HG03097 (cell line): ENCODE measurements at regions not wholly inside any gene's neighbourhood (a gene's known extent, or its start where the extent isn't known, plus 50 kb on each side); places are given as distances from the start of the nearest gene placed in this dataset.

Experiments used
- ATAC-seq: cut with Tn5 transposase; IDR thresholded peaks from one replicate; pipeline ENCODE4 v1.9.1; 2021; ENCODE audit not compliant: unreplicated experiment, low FRiP score

DNA sequence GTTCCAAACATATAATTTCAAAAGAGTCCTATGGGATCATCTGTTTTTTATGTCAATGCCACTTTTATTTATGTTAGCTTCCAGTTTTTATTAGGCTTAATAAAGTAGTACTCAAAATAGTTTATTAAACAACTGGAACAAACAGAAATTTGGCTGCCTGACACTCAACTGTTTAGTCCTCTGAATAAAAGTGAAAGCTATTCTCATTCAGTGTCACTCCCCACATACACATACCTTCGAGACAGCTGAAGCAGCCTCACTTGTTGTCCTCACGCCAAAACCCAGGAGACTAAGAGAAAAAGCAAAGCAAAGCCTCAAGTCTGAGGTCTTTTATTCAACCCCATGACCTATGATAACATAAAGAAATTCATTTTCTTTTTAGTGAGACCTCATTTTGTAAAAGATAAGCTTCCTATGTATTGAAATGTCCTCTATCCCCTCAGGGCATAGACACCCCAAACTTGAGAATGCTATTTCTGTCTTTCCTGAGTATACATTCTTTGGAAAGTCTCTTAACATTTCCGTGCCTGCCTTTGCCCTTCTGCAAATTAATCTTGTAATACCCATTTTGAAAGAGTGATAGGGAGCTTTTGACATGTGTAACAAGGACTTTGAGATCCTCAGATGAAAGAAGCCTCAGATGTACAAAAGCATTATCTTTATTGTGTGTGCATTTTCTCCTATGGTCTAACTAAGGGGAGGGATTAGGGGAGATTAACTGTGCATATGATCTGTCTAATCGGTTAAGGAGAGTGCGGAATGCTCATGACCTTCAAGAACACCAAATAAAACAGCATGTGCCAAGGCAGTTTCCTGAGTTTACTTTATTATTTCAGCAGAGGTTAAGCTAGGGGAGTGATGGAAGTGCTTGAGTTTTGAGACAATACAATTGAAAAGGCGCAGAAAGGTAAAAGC lies 1523.7 kb upstream of the PIK3C3 start:
- ATAC-seq = no peak

DNA sequence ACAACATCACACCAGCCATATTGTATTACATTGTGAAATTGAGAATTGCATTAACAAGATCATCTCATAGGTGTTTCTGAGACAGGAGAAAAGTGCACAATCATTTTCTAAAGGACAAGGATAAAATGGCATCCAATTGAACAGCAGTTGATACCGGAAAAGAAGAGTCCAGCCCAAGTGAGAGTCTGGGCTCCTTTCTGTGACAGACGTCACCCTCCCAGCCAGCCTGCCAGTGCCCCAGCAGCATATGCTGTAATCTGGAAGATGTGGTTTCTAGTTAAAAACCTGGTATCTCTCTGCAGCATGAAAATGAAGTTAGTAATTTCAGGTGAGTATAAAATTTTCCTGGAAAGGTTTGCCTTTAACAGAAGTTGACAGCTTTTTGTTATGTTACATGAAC lies 1531.7 kb upstream of the PIK3C3 start:
- no peak for ATAC-seq

DNA sequence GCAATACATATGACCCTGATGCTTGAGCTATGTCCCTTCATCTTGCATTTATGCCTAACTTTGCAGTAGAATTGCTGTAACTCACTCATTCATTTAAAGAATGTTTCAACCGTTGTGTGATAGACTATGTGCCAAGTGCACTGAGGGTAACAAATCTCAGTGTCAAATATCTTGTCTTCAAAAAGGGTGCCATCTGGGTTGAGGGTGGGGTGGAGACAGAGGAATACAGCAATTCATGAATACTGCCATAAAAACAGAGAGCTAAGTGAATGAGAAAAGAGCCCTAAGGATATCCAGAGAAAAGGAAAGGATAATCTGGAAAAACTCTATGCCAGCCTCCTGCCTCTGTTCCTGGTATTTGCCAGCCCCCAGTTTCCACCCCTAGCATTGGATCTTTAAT lies 1534.4 kb upstream of the PIK3C3 start:
- ATAC-seq = no peak

DNA sequence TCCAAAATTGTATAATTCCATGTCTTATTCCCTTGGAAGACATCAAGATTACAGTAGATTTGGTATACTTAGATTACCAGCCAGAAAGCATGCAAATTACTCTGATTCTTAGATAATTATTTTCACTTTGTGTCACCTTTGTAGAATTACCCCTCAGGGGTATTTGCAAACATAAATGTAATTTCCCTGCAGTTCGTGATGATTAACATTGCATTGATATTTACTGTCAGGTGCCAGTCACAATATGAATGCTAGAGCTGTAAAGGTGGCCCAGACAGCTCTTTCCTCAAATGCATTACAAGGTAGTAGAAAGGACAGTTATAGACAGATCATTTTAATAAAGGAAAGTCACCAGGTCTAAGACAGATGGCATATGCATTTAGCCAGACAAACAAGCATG lies 1537.5 kb upstream of the PIK3C3 start:
- no peak for ATAC-seq

DNA sequence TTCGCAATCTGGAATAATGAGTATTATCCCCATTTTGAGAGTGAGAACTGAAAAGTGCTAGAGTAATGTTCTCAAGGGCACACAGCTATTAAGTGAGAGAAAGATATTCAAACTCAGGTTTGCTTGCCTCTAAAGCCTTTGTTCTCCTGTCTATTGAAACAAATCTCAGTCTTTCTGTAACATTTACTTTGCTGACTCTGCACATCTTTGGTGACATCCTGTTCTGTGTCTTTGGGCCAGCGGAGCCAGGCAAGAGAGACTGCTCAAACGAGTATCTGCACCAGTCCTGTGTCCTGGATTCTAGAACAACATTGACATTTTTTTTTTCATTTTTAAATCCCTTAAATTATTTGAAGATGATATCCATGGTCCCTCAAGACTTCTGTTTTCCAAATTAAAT lies 1539.2 kb upstream of the PIK3C3 start:
- ATAC-seq = no peak

DNA sequence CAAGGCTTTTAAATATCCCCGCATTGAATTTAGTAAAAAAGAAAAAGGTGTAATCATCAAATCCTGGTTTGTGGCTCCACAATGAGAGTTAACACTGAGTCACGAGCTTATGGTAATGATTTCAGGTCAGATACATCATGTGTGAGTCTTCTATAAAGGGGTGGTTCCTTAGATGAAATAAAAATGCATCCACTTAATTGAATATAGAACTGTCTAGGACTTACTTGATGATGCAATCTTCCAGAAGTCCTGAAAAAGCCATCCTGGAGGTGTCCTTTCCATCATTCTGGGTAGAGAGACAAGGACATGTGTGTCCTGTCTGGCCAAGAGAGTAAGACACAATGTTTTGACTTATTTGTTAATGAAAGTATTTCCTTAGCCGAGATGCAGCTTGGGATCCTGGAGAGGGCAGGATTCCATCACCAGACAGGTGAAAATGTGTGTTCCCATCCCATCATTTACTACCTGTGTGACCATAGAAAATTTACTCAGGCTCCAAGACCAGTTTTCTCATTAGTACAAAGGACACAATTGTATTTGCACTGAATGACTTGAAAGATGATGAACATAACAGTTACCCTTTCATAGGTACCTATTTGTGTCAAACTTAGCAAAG lies 1539.8 kb upstream of the PIK3C3 start:
- no peak for ATAC-seq

DNA sequence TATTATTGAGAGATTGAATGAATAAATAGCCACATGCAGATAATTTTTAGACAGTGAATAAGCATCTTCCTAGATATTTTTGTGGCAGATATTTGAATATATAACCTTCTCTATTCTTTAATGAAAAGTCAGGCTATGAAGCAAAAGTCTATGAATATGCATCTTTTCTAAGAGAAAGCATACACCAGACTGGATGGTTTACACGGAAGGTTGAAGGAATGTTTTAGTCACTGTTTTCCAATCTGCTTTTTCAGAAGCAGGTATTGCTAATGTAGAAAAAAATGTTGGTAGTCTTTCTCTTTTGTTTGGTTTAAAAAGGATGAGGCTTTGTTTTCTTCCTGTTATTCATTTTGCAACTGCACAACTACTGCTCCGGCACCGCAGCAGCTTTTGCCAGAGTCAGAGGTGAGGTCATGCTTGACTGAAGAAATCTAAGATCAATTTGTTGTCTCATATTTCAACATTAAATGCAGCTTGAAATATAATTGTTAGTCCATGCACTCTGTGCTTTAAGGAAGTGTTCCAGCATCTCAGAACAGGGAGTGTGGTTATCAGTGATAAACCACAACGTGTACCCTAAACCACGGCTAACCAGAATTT lies 1540.8 kb upstream of the PIK3C3 start:
- ATAC-seq = no peak

DNA sequence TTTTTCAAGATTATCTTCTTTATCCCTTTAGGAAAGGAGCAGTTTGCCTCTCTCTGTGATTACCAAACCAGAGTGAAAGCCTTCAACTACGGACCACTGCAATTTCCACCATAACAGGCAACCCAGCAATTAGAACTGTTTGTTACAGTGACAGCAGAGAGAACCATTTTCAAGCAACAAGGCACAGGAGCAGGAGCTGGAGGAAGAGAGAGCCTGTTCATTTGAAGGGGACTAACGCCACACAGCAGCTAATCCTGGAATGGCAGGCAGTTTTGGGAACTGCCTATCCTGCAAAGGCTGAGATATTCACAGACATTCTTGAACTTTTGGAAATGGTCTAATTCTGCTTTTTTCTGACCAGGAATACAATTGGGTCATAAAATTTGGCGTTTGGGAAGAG lies 1541.9 kb upstream of the PIK3C3 start:
- ATAC-seq = no peak

DNA sequence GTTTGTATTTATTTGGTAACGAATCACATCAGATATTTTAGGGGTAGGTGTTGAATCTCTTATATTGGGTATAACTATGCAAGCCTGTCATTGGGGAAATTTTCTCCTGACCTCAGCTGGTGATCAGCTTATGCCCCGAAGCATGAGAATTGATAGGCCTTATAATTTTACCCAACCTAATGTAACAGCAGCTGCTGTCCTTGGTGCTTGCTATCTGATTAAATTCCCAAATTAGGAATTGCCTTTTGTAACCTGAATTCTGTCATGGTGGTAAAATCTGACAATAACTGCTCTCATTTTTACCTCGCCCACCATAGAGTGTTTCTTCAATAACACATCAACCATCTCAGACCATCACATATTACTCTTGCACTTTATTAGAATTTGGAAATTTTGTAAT lies 1542.6 kb upstream of the PIK3C3 start:
- no peak for ATAC-seq

DNA sequence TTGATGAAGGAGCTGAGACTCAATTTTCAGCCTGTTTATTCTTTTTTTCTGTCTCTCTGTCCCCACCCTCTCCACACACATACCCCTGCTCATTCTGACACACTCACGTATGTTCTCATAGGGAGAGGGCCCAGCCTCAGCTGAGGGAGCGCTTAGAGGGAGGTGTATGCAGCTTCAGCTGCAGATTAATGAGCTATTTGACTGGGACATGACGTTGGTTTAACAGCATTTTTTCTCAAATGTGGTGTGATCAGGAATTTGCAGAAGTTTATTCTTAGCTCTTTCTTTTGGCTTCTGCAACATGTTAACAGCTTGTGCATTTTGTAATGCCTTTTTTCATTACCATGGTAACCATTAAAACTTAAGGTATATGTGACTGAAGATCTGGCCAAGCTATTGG lies 1547.1 kb upstream of the PIK3C3 start:
- no peak for ATAC-seq

DNA sequence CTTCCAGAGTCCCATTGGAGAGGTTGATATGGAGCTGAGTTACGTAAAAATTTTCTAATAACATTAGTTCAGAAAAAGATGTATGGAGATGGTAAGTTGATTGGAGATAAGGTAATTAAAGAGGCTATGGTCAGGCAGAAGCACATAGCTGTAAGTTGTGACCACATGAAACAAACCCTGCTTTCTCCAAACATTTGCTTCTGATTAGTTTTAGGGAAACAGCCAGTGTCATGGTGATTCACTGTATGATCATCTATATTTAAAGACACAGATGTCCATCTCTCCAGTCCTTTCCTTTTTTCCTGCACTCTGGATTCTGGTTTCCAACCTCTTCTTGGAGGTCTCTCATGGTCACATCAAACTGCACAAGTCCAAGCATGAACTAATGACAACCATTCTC lies 1550.8 kb upstream of the PIK3C3 start:
- no peak for ATAC-seq

DNA sequence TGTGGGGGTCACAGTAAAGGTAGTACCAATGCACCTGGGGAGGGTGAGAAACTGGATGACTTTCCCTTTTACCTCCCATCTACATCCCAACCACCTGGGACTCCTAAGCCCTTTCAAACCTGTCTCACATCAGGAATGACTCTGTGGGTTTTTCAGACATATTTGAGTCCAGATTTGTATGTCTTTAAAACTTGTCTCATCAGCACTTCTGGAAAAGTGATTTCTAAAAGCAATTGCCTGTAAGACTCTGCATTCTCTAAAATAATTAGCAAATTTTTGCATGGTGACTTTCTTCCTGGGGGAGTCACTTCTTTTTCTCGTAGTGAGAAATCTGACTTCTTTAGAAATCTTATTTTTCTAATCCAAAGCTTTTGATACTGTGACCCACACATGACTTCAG lies 1553.0 kb upstream of the PIK3C3 start:
- no peak for ATAC-seq

DNA sequence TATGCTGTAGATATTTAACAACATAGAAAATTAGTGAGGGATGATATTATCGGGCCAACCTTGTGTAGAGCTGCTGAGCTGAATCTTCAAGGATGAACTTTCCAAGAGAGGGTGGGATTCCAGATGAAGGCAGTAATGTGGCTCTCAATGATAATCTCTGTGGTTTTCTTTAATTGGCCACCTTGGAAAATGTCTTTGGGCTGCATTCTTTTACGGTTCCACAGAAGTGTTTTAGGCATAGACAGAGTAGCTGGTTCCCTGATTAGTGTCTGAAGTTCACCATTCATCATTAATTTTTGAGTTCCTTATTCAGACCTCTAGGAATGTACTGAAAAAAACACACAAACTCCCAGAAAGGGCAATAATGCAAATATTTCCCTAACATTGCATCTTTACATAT lies 1566.9 kb upstream of the PIK3C3 start:
- ATAC-seq = no peak

DNA sequence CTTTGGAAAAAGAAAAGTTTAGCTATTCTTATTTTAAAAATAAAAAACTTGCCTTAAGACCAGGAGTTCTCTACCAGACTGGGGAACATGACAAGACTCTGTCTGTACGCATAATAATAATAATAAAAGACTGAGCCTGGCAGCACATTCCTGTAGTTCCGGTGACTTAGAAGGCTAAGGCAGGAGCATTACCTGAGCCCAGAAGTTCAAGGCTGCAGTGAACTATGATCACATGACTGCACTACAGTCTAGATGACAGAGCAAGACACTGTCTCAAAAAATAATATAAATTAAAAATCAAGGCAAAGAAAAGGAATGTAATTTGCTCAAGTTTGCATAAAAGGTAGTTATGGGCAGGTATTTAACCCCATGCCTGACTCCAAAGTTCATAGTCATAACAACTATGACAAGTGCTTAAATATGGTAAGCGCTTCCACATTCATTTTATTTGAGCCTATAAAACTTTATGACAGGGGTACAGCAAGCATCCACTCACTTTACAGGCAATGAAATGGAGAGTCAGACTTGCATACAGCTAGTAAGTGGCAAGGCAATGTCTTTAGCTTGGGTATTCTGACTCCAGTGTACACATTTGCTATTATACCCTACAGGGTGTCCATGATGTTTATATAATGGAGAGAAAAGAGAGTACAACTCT lies 1567.8 kb upstream of the PIK3C3 start:
- ATAC-seq = no peak

DNA sequence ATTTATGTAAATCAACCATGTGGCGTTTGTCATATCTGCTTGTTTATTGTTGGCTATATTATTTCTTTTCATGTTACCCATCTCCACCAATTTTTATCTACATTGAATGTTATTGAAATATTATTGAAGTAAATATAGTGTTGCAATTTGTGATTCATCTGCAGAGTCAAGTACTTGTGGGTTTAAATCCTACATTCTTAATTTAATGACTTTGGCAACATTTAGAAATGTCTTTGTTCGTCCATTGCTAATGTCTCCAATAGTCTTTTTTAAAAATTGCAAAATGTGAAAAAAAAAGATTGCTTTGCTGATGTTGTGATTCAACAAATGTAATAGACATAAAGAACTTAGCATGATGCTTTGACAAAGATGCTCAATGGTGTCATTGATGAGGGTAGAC lies 1572.8 kb upstream of the PIK3C3 start:
- ATAC-seq = no peak

DNA sequence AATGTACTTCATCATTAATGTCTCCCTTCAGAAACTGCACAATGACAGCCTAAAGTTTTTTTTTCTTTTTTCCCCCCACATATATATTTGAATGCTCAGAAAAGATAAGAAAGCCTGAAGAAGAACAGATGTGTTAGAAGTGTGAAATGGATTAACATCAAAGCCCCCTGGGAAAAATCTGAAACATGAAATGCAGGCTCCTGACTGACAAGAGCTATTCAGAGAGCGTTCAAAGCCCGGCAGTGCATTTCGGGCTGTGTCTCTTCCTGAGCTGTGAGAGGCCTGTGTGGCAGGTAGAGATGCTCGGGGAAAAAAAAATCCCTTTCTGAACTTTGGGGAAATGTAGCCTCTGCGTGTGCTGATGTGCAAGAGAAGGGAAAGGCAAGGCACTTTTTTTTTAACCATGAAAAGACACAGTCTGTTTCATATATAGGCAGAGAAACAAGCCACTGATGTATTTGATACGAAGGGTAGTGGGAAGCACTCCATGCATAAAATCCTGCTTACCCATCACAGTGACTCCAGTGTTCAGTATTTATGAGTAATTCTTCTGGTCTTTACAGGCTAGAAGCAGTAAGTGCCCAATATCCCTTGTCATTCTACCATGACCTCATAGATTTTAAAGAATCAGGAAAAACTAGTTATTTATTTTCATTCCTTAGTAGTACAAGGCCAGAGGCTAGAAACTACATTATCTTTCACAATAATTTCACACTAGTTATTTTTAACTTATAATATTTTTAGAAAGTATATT lies 1574.2 kb upstream of the PIK3C3 start:
- ATAC-seq = no peak

DNA sequence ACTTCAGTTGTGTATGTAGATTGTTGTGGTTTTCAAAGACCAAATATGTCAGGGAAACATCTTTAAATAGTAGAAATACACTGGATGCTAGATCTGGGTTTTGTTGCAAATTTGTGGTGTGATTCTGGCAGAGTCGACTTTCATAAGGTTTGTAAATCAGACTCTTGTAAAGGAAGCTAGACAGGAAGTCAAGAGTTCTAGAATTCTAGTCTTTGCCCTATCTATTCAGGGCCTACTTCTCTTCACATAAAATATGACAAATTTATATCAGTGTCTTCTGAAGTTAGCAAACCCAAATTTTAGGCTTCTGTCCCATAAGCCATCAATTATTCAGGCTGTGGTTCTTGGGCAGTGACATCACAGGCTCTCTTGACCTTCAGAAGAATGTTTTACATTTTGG lies 1579.2 kb upstream of the PIK3C3 start:
- ATAC-seq = no peak

DNA sequence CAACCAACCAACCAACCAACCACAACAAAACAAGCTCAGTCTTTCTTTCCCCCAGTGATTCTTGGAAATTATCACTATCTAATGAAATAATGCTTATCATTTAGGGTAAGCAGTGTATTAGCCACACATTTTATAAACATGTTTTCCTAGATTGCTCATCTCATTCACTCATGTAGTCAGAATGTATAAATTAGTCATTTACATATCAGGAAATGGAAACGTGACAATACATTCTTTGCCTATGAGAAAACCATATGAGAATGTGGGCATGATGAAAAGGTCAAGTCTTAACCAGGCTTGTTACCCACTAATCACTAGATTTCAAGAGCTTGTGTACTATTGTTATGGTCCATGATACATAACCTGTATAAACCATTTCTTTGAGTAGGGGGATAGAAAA lies 1583.4 kb upstream of the PIK3C3 start:
- no peak for ATAC-seq

DNA sequence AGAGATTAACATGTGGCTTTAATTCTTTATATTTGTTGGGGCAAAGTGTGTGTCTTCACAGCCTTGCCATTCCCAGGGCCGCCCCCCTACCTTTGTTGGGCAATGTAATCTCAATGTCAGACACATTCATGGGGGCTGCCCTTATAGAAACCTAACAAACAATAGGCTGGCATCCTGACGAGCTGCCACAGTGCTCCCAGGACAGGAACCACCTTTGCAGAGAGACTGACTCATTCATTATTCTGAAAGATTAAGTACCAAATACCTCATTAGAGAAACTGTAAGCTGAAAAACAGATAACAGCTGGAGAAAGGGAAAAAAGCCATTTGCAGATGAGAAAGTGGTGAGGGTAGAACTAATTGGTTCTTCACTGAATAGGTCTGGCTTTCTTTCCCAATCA lies 1587.5 kb upstream of the PIK3C3 start:
- ATAC-seq = no peak

DNA sequence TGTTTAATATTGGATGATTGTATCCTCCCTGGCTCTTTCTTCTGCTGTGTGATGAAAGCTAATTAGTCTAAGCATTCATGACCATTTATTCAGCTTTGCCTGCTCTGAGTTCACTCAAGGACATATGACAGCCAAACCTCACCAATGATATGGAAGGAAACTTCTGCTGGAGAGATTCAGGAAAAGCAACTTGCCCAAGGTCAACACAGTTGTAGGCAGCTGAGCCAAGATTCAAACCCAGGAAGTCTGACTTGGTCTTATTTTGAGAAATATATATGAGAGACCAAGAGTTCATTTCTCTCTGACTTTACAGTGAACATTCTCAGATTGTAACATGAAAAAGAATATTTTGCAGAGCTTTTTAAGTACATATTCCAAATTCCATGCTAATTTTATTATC lies 1588.5 kb upstream of the PIK3C3 start:
- ATAC-seq = no peak

DNA sequence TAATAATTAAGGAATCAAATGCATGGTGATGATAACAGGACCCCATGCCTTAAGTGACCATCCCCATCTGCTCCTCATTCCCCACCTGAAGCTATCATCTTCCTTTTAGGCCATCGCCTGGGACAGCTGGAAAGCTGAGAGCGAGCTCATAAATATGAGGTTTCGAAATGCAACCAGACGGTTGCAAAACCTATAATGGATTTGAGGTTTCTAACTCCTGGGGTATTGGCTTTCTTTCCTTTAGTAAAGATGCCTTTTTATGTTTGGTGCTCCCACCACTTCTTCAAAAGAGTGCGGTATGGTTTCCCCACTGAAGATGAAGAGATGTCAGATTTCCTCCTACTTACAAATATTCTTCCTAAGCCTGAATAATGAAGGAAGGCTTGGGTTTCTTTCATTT lies 1589.5 kb upstream of the PIK3C3 start:
- no peak for ATAC-seq
